HG02798 (cell line): ENCODE measurements at regions not wholly inside any gene's neighbourhood (a gene's known extent, or its start where the extent isn't known, plus 50 kb on each side); places are given as distances from the start of the nearest gene placed in this dataset.

ENCODE experiments used
- ATAC-seq: cut with Tn5 transposase; IDR thresholded peaks from one replicate; pipeline ENCODE4 v1.9.1; 2021; ENCODE audit warnings: mild to moderate bottlenecking; ENCODE audit not compliant: unreplicated experiment, poor library complexity

- ATAC-seq: no peak
Observed at GRCh38 chr2:145021962-145022665, 502.2 kb upstream of the ZEB2 start.

GRCh38 chr2:145020694-145021093 lies 500.8 kb upstream of the ZEB2 start:
- ATAC-seq: no peak

- no peak for ATAC-seq
Observed at GRCh38 chr2:145020139-145020538, 500.2 kb upstream of the ZEB2 start.

DNA sequence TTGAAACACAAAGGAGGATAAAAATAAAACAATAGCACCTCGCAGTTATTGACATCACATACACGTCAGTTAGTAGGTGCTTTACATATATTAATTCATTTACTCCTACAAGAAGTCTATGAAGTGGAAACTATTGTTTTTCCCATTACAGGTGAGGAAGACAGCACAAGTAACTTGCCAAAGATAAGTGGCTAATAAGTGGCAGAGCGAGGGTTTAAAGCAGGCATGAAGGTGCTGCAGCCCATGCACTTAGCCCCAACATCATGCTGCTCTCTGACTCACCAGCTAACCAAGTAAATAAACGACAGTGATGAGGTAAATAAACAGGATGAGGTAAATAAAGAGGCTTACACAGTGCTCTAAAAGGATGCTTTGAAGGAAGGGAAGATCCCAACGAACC lies 498.6 kb upstream of the ZEB2 start:
- no peak for ATAC-seq

DNA sequence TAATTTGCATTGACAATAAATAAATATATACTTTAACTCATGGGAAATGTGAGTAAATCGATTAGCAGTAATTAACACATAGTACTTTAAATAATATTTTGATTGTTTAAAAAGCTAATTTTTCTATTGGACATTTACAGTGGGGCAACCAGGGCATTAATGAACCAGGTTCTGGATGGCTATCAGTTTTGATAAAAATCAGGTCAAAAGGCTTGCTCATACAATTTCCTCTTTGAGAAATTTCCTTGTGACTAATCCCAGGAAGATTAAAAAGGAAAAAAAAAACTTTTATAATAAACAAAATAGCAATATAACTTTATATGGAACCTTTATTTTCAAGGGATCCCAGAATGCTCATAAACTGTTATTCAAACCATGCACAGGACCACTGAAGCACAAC lies 497.2 kb upstream of the ZEB2 start:
- ATAC-seq: no peak

GRCh38 chr2:145016711-145017110 lies 496.8 kb upstream of the ZEB2 start:
- ATAC-seq: no peak

DNA sequence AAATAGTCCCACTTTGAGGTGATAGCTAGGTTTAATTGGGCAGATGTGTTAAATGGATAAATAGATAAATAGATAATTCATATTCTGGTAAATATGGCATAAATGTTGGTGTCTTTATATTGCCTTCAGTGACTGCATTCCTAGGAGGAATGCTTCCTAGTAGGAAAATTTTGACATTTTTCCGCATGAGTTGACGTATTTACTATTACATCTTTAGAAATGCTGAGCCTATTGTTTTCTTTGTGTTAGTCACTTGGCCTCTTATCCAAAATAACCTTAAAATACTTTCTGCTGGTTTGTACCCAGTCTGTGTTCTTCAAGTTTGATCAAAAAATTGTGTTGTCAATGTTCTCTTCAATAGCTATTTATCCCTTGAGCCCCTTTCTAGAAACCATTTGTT lies 495.6 kb upstream of the ZEB2 start:
- no peak for ATAC-seq

- no peak for ATAC-seq
Observed at GRCh38 chr2:145012806-145013205, 492.9 kb upstream of the ZEB2 start.

GRCh38 chr2:145012214-145012670 lies 492.3 kb upstream of the ZEB2 start:
- no peak for ATAC-seq

DNA sequence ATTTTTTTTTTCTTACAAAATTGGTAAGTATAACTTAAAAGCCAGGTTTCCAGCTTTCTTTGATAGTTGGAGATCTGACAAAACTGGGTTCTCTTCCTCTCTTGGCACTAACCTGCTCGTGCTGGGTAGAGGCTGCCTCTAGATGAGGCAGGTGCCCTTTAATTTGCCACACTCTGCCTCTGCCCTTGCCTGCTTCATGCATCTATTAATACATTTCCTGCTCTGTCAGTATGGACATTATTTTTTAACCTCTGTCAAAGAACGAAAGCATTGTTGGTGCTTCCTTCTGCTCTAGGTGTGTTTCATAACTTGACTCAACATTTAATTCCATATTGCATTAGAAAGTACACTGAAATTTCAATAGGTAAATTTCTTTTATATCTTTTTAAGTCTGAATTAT lies 490.7 kb upstream of the ZEB2 start:
- no peak for ATAC-seq

DNA sequence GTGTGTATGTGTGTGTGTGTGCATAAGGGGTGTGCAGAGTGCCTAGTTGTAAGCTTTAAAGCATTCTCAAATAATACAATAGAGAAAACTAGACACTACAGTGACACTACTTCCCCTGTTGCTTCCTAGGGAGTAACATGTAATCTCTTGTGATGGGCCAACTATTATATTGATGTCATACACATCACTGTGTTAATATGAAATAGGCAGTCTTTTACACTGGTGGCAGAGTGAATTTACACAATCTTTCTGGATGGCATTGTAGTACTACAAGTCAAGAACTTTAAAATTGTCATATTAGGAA lies 488.0 kb upstream of the ZEB2 start:
- ATAC-seq: no peak

- no peak for ATAC-seq
Observed at GRCh38 chr2:145007093-145007959, 487.4 kb upstream of the ZEB2 start.

DNA sequence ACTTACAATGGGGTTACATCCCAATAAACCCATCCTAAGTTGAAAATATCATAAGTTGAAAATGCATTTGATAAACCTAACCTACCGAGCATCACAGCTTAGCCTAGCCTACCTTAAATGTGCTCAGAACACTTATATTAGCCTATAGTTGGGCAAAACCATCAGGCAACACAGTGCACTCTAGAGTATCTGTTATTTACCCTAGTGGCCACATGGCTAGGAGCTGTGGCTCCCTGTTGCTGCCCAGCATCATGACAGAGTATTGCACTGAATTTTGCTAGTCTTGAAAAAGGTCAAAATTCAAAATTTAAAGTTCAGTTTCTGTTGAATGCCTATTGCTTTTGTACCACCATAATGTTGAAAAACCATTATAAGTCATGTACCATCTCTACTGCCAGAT lies 482.7 kb upstream of the ZEB2 start:
- ATAC-seq: no peak

DNA sequence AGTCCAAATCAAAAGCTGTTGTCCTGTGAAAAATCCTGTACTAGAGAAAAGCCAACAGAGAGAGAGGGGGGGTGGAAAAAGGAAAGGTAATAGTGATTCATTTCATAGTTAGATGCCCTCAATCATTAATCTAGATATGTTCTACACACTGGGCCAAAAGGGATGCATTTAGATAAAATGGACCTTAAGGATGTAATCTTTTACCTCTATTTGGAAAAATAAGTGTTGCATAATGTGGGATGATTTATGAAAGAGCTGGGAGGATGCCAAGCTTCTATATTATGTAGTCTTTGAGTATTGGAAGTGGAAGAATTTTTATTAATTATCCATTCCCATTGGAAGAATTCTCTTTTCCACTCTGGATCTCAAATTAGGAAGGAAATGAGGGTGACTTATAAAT lies 480.5 kb upstream of the ZEB2 start:
- ATAC-seq: no peak

DNA sequence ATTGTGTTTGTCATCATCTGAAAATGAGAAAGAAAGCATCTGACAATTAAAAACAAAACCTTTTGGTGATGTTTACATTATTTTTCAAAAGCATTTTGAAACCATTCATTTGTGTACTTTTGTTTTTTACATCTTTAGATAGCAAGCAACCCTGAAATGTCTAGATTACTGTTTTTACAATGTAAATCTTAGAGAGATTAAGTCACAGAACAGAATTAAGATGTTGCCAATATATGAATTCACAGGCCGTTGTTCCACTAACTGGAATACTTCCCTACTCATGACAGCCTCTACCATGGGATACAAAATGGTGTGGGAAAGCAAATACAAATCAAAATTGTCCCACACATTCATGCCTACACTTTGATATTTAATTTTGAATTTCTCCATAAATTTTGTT lies 480.0 kb upstream of the ZEB2 start:
- no peak for ATAC-seq

- ATAC-seq: no peak
Observed at GRCh38 chr2:144999071-144999875, 479.4 kb upstream of the ZEB2 start.

GRCh38 chr2:144998435-144998834 lies 478.5 kb upstream of the ZEB2 start:
- ATAC-seq: no peak

- ATAC-seq: no peak
Observed at GRCh38 chr2:144996225-144996795, 476.4 kb upstream of the ZEB2 start.

DNA sequence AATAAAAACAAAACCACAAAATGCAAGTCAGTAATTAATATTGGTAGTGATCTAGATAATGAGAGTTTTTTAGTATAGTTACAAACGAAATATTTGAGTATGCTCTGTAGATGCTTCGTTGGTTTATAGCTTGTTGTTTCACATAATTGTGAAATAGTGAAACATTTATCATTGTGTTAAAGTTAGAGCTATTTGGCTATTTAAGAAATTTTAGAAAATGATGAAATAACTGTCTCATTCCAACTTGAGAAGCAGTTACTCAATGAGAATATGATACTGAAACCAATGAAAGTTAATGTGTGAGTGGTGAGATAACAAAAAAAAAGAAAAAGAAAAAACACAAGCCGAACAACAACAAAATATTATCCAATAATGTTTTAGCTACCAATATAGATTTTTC lies 475.6 kb upstream of the ZEB2 start:
- no peak for ATAC-seq

DNA sequence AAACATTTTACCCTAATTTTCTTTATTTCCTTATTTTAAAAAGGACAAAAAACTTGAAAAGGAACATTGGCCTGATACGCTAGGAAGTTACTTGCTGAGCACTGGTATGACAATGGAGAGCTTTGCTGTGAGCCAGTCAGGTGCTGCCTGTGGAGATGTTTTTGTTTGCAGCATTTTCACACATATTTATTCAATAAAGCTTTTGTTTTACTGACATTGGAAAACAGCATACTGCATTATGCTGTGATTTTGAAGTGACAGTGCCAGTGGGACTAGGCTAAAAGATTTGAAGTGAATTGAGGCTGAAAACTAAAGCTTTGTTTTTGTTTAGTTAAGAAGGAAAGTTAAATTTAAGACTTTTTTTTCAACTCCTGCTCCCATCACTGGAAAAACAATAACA lies 470.7 kb upstream of the ZEB2 start:
- no peak for ATAC-seq
